ENCODE measurements at regions not wholly inside any gene's neighbourhood (a gene's known extent, or its start where the extent isn't known, plus 50 kb on each side); places are given as distances from the start of the nearest gene placed in this dataset.

DNA sequence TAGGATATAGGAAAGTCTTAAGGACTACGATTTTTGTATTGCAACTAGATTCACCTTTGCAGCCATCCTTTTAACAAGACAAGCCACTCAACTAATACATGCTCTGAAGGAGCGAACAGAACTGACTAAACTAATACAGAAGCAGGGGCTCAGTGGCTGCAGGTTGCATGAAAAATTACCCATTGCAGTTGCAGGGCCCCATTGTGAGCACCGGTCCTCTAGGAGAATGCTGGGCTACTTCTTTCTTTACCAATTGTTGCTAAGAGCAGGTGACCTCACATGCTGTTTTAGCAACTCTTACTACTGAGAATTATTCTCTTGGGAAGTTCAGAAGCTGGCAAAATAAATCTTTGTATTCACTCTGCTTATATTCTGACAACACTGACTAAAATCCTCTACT is 64.0 kb upstream of the ANKRD1 start:
- TF ChIP-seq CTCF (IDR thresholded peaks at IDR 0.05; ENCODE audit: borderline replicate concordance, extremely low read depth, low read length, poor library complexity, severe bottlenecking) = no peak
- no peak for TF ChIP-seq EZH2 (IDR thresholded peaks at IDR 0.05; ENCODE audit: borderline replicate concordance, low read depth, low read length, severe bottlenecking)
